LNCaP clone FGC (cell line): ENCODE measurements at regions not wholly inside any gene's neighbourhood (a gene's known extent, or its start where the extent isn't known, plus 50 kb on each side); places are given as distances from the start of the nearest gene placed in this dataset.

Experiments used
- DNase-seq: peaks from one replicate; pipeline ENCODE4 v3.0.0-alpha.2; 2011; ENCODE audit warnings: low read depth
- H3K4me3 ChIP-seq: 2 replicates; pipeline ENCODE4 v1.5.1; 2011; ENCODE audit warnings: mild to moderate bottlenecking, low read depth, low read length, control low read depth
- CTCF ChIP-seq: IDR thresholded peaks from 2 replicates; pipeline ENCODE4 v1.5.1; 2012; ENCODE audit warnings: mild to moderate bottlenecking; ENCODE audit not compliant: control insufficient read depth, insufficient read depth; ENCODE audit errors: extremely low read depth

- no peak overlapping the region for H3K4me3 ChIP-seq
- DNase-seq = no peak
- no peak for TF ChIP-seq CTCF
These were observed 51.0 kb upstream of the ACTR3 start for GRCh38 chr2:113838744-113839444.

- no peak for TF ChIP-seq CTCF
- no peak overlapping the region for H3K4me3 ChIP-seq
- no peak for DNase-seq
These were observed 51.6 kb upstream of the ACTR3 start for GRCh38 chr2:113838277-113838676.

GRCh38 chr2:113834051-113834730, 55.7 kb upstream of the ACTR3 start:
- TF ChIP-seq CTCF = no peak

GRCh38 chr2:113832795-113833290, 57.0 kb upstream of the ACTR3 start:
- TF ChIP-seq CTCF = no peak
- DNase-seq = no peak
- no peak overlapping the region for H3K4me3 ChIP-seq

More at GRCh38 chr2:113834051-113834730, 55.7 kb upstream of the ACTR3 start:
- H3K4me3 ChIP-seq = no peak overlapping the region
- no peak for DNase-seq

GRCh38 chr2:113831161-113831560, 58.7 kb upstream of the ACTR3 start:
- no peak for TF ChIP-seq CTCF
- DNase-seq = peak; percentile 65
- no peak overlapping the region for H3K4me3 ChIP-seq

- DNase-seq = no peak
- H3K4me3 ChIP-seq = no peak overlapping the region
- no peak for TF ChIP-seq CTCF
These were observed 60.1 kb upstream of the ACTR3 start for GRCh38 chr2:113829761-113830160.
